ENCODE measurements at regions not wholly inside any gene's neighbourhood (a gene's known extent, or its start where the extent isn't known, plus 50 kb on each side); places are given as distances from the start of the nearest gene placed in this dataset.
A peak's percentile ranks its signal among the peaks of the same experiment; 100 is the strongest.
"Not testable (repeated sequence)": the region's sequence is repeated elsewhere in the genome, so short reads cannot be mapped to it uniquely, and the experiment has no call there.

- ATAC-seq: no peak
These were observed 149.3 kb downstream of the TGFB2 start for GRCh38 chr1:218494449-218494852.

- no peak for ATAC-seq
These were observed 150.8 kb downstream of the TGFB2 start for GRCh38 chr1:218495931-218496330.

GRCh38 chr1:218496561-218496960 is 151.4 kb downstream of the TGFB2 start:
- ATAC-seq: peak; percentile 95

GRCh38 chr1:218498056-218498938 is 153.2 kb downstream of the TGFB2 start:
- ATAC-seq: no peak

- peak; percentile 39 for ATAC-seq
These were observed 154.0 kb downstream of the TGFB2 start for GRCh38 chr1:218499011-218499691.

- ATAC-seq: no peak
These were observed 154.8 kb downstream of the TGFB2 start for GRCh38 chr1:218499911-218500310.

GRCh38 chr1:218501161-218501560 is 156.0 kb downstream of the TGFB2 start:
- no peak for ATAC-seq

- ATAC-seq: no peak
These were observed 157.2 kb downstream of the TGFB2 start for GRCh38 chr1:218502383-218502782.

- no peak for ATAC-seq
These were observed 158.0 kb downstream of the TGFB2 start for GRCh38 chr1:218503102-218503501.

GRCh38 chr1:218507355-218508002 is 162.3 kb downstream of the TGFB2 start:
- ATAC-seq: no peak

- no peak for ATAC-seq
These were observed 165.1 kb downstream of the TGFB2 start for GRCh38 chr1:218510153-218510772.

GRCh38 chr1:218513328-218513727 is 168.2 kb downstream of the TGFB2 start:
- no peak for ATAC-seq

GRCh38 chr1:218514689-218515088 is 169.6 kb downstream of the TGFB2 start:
- ATAC-seq: no peak

- no peak for ATAC-seq
These were observed 171.4 kb downstream of the TGFB2 start for GRCh38 chr1:218516526-218516925.

GRCh38 chr1:218517459-218517858 is 172.3 kb downstream of the TGFB2 start:
- ATAC-seq: no peak

- no peak for ATAC-seq
These were observed 173.1 kb downstream of the TGFB2 start for GRCh38 chr1:218518216-218518740.

GRCh38 chr1:218520646-218521045 is 175.5 kb downstream of the TGFB2 start:
- ATAC-seq: not testable (repeated sequence)

- ATAC-seq: no peak
These were observed 176.5 kb downstream of the TGFB2 start for GRCh38 chr1:218521414-218522169.

GRCh38 chr1:218524526-218524925 is 179.4 kb downstream of the TGFB2 start:
- no peak for ATAC-seq

GRCh38 chr1:218525031-218525430 is 179.9 kb downstream of the TGFB2 start:
- no peak for ATAC-seq

- ATAC-seq: no peak
These were observed 180.5 kb downstream of the TGFB2 start for GRCh38 chr1:218525451-218526197.

Data from esophagus mucosa (tissue), 1 donor.